GM19467 (cell line): ENCODE measurements at regions not wholly inside any gene's neighbourhood (a gene's known extent, or its start where the extent isn't known, plus 50 kb on each side); places are given as distances from the start of the nearest gene placed in this dataset.

ENCODE experiments used
- ATAC-seq: cut with Tn5 transposase; IDR thresholded peaks from one replicate; pipeline ENCODE4 v1.9.1; 2021; ENCODE audit warnings: mild to moderate bottlenecking, moderate library complexity; ENCODE audit not compliant: unreplicated experiment

GRCh38 chr6:170232186-170233002, 58.5 kb downstream of the DLL1 start:
- ATAC-seq: no peak

GRCh38 chr6:170231293-170232185, 59.3 kb downstream of the DLL1 start:
- no peak for ATAC-seq

- ATAC-seq: no peak
Measured at GRCh38 chr6:170230520-170231292, 60.2 kb downstream of the DLL1 start.

- ATAC-seq: no peak
Measured at GRCh38 chr6:170229851-170230519, 60.9 kb downstream of the DLL1 start.

- ATAC-seq: no peak
Measured at GRCh38 chr6:170229396-170229795, 61.5 kb downstream of the DLL1 start.

- ATAC-seq: no peak
Measured at GRCh38 chr6:170228946-170229310, 62.0 kb downstream of the DLL1 start.

- ATAC-seq: no peak
Measured at GRCh38 chr6:170227996-170228945, 62.6 kb downstream of the DLL1 start.

- no peak for ATAC-seq
Measured at GRCh38 chr6:170227521-170227983, 63.3 kb downstream of the DLL1 start.

- no peak for ATAC-seq
Measured at GRCh38 chr6:170226647-170227046, 64.2 kb downstream of the DLL1 start.

- ATAC-seq: no peak
Measured at GRCh38 chr6:170225852-170226417, 64.9 kb downstream of the DLL1 start.

GRCh38 chr6:170224694-170225660, 65.9 kb downstream of the DLL1 start:
- no peak for ATAC-seq

- no peak for ATAC-seq
Measured at GRCh38 chr6:170223718-170224693, 66.9 kb downstream of the DLL1 start.

GRCh38 chr6:170222498-170223471, 68.1 kb downstream of the DLL1 start:
- ATAC-seq: no peak

GRCh38 chr6:170221753-170222400, 69.0 kb downstream of the DLL1 start:
- ATAC-seq: no peak
